ENCODE measurements at regions not wholly inside any gene's neighbourhood (a gene's known extent, or its start where the extent isn't known, plus 50 kb on each side); places are given as distances from the start of the nearest gene placed in this dataset.
"Not testable (repeated sequence)": the region's sequence is repeated elsewhere in the genome, so short reads cannot be mapped to it uniquely, and the experiment has no call there.

DNA sequence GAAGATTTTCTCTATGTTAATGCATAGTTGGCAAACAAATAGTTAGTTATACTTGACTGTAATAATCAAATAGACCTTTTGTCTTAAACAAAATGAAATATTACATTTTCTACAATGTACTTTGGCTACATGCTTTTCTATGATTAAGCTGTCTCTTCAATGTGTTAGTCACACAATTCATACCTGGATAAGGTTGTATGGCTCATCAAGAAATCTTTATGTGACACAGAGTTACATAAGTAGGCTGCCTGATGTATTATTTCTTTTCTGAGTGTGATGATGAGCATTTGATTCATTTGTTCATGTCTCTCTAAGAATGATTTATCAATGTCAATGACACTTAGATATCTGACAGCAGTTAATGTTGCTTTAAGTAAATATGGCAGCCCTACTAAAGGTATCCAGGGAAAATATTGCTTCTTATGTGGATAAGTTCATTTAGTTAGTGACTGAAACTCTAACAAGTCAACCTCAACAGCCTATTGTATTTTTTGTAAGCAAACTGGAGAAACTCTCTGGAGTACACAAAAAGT, 157.4 kb upstream of the SOX2 start:
- no peak for DNase-seq (ENCODE audit: low spot score)
- intact Hi-C loops (cut with DNase I): no loop called here

DNA sequence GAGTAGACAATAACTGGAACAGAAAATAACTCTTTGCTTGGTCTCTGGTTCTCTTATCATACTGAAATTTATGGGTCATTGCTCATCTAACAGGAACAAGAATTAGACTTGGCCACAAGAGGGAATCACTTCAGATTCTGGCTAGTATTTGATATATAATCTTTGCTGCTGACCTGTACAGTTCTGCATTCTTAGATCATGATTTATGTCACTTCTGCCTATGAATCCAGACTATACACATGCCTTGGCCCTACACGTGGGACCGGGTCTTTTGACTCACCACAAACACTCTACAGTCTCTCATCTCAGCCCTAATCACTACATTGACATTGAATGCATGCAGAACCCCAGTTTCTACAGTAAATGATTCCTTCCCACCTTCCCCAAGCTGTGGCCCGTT, 162.5 kb upstream of the SOX2 start:
- DNase-seq (ENCODE audit: low spot score): no peak
- intact Hi-C loops (cut with DNase I): no loop called here

DNA sequence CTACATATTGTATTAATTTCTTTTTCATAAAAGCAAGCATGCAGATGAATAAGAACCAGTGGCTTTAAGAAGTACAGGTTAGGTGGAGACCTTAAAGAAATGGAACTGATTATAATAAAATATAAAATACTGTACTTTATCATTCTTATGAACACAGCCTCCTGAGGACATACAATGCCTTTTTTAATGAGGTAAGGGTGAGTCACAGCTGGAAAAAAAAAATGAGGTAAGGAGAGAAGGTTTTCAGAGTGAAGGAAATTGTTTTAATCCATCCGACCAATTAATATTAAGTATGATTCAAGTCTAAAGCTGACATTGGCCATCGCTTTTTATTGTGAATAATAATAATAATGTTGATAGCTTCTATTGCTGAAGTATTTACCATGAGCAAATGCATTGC, 170.3 kb upstream of the SOX2 start:
- DNase-seq (ENCODE audit: low spot score): no peak
- intact Hi-C loops (cut with DNase I): no loop called here

DNA sequence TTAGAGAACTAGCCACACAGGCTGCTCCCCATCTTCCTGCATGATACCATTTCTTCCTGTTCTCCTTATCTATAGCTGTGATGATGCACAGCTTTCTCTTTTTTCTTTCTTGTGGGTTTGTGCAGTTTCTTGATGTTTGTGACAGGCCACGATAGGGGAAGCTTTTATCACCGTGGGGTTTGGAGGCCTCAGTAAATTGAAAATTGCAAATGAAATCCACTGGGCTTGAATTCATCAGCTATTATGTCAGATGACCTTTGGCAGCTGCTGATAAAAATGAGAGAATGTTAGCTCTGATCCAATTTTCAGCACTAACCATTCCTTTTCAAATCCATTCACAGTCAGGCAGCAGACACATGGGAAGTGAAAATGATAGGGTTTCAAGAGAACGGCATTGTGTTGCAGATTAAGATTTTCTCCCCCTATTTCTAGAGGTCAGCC, 176.9 kb upstream of the SOX2 start:
- intact Hi-C loops (cut with DNase I): no loop called here
- DNase-seq (ENCODE audit: low spot score): no peak

DNA sequence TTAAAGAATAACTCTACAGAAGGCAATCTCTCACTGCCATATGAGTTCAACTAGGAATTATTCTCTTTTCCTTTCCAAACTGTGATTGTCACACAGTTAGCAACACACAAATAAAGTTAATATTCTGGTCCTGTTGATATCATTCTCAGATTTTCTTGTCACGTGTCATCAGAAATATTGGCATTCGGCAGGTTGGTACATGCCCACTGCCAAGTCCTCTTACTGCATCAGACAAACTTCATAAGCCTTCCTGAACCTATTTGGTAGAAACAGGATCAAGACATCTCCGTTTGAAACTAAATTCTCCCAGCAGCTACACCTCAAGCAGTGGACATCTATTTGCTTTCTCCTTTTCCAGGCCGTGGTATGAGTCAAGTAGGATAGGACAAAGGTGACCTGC, 177.9 kb upstream of the SOX2 start:
- no peak for DNase-seq (ENCODE audit: low spot score)
- intact Hi-C loops (cut with DNase I): no loop called here

DNA sequence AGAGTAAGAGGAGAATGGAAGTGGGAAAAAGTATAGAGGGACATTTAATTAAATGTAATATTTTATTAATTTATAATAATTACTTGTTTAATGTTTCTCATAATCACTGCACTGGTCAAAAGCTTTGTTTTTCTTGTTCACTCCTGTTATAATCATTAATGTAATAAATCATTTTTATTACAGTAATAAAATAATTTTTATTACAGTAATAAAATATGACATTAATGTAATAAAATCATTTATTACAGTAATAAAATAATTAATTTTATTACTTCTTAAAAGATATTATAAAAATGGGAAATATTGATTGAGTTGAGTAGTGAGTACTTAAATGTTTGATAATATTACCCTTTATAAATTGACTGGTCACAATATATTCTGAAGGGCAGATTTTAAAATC, 181.1 kb upstream of the SOX2 start:
- intact Hi-C loops (cut with DNase I): no loop called here
- DNase-seq (ENCODE audit: low spot score): no peak

DNA sequence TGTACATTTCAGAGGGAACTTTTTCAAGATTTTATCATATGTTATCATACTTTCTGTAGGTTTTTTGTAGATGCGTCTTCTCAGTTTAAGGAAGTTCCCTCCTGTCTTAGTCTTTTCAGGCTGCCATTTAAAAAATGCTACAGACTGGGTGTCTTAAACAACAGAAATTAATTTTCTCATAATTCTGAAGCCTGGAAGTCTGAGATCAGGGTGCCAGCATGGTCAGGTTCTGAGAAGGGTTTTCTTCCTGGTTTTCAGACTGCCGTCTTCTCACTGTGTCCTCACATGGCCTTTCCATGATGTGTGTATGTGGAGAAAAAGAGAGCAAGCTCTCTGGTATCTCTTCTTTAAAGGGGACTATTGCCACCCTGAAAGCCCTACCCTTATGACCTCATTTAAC, 189.9 kb upstream of the SOX2 start:
- no peak for DNase-seq (ENCODE audit: low spot score)
- intact Hi-C loops (cut with DNase I): no loop called here

DNA sequence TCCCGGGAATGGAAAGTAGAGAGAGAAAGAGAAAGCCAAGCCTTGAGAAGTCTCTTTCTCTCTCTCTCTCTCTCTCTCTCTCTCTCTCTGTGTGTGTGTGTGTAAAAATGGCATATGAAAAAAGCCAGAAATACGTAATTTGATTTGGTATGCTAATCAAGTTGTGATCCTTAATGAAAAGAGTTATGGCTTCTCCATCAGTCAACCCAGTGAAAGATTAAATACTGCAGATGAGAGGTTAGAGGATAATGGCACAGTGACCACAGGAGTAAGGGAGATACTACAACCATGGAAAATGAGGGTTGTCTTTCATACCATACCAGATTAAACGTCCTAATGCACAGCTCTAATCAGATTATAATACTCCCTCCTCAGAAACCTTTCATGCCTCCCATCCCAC, 193.5 kb upstream of the SOX2 start:
- intact Hi-C loops (cut with DNase I): no loop called here
- DNase-seq (ENCODE audit: low spot score): no peak

DNA sequence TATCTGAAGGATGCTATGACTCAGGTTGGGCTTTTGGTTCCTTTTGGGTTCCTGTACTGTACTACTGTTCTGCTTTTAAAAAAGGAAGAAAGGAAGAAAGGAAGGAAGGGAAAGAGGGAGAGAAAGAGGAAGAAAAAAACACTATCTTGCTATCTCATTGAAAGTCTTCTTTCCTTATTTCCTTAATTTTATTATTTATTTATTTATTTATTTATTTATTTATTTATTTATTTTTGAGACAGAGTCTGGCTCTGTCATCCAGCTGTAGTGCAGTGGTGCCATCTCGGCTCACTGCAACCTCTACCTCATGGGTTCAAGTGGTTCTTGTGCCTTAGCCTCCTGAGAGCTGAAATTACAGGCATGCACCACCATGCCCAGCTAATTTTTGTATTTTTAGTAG, 198.9 kb upstream of the SOX2 start:
- intact Hi-C loops (cut with DNase I): no loop called here
- DNase-seq (ENCODE audit: low spot score): no peak

DNA sequence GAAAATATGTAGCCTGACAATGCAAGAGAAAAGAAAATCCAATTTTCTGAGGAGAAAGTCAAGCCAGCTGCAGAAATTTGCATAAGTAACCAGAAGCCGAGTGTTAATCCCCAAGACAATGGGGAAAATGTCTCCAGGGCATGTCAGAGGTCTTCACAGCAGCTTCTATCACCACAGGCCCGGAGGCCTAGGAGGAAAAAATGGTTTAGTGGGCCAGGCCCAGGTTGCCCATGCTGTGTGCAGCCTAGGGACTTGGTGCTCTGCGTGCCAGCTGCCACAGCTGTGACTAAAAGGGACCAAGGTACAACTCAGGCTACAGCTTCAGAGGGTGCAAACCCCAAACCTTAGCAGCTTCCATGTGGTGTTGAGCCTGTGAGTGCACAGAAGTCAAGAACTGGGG, 201.2 kb upstream of the SOX2 start:
- no peak for DNase-seq (ENCODE audit: low spot score)
- intact Hi-C loops (cut with DNase I): no loop called here

DNA sequence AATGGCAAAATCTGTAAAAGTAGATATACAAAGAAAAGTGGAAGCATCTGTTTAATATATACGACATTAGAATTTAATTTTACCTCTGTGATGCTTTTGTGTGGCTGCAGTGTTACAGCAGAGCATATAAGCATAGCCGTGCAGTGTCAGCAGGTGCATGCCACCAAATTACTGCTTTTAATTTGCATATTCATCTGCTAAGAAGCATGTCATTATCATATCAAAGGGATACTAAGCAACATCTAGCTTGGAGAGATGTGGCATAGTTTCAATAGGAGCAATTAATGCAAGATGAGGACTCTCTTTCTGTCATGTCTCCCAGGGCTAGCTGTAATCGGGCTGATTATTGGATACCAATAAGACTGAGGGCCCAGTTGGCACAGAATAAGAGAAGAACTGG, 214.4 kb upstream of the SOX2 start:
- intact Hi-C loops (cut with DNase I): no loop called here
- DNase-seq (ENCODE audit: low spot score): no peak

DNA sequence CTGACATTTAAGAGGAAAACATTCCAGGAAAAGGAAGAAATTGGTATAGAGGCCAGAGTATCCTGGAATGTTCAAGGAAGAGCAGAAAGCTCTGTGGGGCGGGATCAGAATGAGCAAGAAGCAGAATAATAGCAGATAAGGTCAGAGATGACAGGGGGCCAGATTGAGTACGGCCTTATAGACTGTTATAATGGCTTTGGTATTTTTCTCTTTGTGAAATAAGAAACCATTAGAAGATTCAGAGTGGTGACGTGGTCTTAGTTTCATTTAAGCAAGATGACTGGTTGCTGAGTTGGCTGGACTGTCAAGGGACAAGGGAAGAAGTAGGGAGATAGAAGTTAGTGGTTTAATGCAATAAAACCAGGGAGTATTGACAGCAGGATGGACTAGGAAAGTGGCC, 218.3 kb upstream of the SOX2 start:
- no peak for DNase-seq (ENCODE audit: low spot score)
- intact Hi-C loops (cut with DNase I): no loop called here

DNA sequence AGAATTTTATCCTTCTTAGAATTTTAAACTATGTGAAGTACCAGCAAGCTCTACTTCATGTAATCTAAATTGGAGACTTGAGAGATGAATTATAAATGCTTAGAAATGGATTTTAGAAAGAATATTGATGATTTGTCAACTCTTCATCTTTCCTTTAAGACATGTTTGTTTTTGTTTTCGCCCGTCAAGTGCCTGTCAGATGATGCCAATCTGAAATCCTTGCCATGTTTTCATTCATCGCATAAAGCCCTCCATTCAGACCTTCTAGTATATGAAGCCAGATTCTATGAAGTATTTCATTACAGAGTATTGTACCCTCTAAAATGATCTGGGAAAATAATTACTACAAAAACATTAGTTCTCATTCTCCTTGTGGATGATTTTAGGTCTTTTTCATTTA, 223.2 kb upstream of the SOX2 start:
- DNase-seq (ENCODE audit: low spot score): no peak
- intact Hi-C loops (cut with DNase I): no loop called here

DNA sequence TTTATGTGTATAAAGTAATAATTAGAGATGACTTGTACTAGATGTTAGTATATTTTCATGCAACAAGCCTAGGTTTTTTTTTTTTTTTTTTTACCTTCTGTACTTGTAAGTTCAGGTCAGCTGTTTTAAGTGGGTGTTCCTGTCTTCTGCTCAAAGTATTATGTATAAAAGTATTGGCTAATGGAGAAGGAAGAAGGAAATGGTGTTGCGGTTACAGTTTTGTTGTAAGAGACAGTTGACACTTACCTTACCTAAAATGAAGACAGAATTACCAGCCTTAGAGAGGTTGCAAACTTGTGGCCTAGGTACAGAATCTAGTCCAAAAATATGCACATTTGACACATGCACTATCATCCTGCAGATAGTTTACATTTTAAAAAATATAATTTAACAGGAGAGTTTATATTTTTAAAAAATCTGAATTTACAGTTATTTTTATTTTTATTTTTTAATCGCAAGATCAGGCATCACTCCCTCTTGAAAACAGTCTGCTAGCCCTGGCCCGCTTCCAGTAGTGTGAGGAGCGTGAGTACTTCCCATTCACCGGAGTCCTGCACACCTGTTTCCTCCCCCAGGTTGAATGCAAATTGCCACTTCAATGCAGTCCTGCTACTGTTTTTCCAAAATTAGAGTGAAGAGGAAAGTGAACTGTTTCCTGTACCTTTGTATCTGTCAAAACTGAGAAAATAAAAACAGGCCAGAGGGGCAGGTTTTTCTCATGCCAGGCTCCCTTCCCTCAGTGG, 224.3 kb upstream of the SOX2 start:
- intact Hi-C loops (cut with DNase I): no loop called here

DNA sequence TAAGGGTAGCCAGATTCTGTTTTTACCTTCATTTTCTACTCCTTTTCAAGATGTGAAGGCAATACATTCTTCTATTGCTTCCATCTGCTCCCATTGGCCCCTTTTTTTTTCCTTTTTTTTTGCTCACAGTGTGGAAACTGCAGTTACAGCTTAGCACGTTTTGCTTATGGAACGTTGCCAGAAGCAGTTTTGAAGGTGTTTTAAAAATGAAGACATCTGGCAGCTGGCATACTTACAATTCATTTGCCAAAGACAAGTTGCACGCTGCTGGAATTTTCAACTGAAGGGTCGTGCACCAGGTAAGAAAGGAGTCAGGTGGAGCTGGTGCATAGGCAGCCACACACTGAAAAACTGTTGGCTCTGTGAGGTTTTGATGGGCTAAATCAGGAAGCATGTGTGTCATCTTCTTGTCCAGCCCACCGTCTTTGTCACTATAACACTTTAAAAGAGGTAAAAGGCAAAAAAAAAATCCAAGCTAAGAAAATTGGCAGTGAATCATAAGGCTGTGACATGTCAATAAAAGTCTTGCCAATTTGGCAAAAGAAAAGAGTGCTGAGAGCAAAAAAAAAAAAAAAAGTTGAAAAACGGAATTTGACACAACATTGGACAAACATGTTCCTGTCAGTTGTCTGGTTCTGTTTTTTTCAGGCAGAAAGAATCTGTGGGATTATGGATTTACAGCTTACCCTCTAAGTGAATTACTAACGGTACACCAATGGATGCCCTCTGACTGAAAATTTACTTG, 225.4 kb upstream of the SOX2 start:
- no peak for DNase-seq (ENCODE audit: low spot score)
- intact Hi-C loops (cut with DNase I): no loop called here

More for the DNA sequence above, 224.3 kb upstream of the SOX2 start:
- no peak for DNase-seq (ENCODE audit: low spot score)

DNA sequence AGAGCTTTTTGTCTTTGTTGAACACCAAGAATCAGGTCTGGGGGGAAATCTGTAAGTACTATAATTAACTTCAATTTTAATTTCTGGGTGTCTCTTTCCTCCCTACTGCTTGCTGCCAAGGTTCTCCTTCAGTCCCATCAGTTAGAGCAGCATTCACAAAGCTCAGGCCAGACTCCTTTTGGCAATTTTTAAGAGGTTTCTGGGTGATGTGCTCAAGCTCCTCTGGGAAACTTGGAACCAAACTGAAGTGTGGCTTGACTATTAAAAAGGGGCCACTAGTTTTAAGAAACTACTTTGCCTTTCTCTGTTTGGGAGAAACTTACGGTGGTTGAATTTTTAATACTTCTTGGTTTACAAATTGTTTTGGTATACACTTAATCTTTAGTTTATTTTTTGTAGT, 227.7 kb upstream of the SOX2 start:
- intact Hi-C loops (cut with DNase I): no loop called here
- DNase-seq (ENCODE audit: low spot score): no peak

DNA sequence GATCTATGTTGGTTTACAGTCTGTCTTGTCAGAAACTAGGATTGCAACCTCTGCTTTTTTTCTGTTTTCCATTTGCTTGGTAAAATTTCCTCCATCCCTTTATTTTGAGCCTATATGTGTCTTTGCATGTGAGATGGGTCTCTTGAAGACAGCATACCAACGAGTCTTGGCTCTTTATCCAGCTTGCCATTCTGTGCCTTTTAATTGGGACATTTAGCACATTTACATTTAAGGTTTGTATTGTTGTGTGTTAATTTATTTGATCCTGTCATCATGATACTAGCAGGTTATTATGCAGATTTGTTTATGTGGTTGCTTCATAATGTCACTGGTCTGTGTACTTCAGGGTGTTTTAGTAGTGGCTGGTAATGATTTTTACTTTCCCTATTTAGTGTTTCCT, 236.6 kb upstream of the SOX2 start:
- intact Hi-C loops (cut with DNase I); DNase-seq (ENCODE audit: low spot score): not testable (repeated sequence)

DNA sequence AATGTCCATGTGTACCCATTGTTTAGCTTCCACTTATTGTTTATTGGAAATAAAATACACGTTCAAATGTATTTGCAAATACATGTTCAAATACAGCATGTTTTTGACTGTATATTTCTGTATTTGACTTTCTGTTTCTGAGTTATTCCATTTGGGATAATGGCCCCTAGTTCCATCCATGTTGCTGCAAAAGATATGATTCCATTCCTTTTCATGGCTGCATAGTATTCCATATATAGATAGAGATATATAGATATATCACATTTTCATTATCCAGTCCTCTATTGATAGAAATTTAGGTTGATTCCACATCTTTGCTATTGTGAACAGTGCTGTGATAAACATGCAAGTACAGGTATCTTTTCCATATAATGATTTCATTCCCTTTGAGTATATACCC, 241.4 kb upstream of the SOX2 start:
- DNase-seq (ENCODE audit: low spot score): no peak
- intact Hi-C loops (cut with DNase I): no loop called here

DNA sequence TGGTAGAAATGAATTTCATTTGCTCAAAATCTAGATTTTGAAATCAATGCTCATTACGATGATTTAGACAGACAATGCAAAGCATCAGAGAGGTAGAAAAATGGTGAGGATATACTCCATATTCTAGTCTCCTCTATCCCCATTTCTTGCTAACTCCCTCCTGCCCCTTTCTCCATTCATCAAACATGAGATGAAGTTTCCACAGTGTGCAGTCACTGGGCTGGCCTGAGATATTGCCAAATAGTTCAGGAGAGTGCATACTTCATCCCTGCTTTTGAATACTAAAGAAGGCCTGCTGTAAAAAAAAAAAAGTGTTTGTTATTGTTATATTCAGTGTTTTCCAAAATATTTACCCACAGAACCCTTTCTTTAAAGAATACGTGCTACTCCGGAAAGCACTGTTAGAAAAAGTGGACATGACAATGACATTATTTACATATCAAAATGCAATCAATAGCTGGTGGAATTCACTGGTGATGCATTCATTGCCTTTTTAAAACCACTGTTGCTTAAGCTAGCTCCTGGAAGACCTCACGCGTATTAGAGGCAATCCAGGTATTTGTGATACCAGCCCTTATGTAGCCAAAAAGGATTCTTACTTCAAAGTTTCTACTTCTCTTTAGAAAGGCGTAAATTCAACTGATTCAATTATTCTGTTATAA, 247.6 kb upstream of the SOX2 start:
- DNase-seq (ENCODE audit: low spot score): no peak
- intact Hi-C loops (cut with DNase I): no loop called here

DNA sequence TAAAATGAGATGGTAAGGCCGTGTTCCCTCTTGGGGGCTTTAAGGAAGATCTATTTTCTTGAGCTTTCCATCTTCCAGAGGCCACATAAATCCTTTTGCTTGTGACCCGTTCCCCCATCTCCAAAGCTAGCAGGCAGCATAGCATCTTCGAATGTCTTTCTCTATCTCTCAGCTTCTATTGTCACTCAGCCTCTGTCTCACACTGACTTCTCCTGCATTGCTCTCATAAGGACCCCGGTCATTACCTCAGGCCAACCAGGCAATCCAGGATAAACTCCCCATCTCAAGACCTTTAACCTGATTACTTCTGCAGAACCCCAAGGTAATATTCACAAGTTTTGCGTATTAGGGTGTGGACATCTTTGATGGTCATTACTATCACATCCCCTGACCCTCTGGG, 250.3 kb upstream of the SOX2 start:
- DNase-seq (ENCODE audit: low spot score): no peak
- intact Hi-C loops (cut with DNase I): no loop called here

DNA sequence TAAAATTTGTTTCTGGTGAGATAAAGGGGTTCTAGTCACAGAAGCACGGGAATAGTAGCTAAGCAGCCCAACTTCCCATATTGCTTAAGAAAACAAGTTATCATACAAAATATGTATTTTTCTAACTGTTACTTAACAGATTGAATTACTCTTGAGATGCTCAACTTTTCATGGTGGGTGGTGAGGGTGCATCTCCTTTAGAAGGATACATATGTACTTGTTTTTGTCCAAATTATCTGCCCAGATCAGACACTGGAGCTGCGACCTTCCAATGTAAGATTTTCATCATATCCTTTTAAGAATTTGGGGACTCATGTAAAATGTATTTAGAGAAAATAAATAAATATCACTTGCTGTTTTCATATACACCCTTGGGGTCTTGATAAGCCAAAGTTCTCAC, 252.2 kb upstream of the SOX2 start:
- no peak for DNase-seq (ENCODE audit: low spot score)
- intact Hi-C loops (cut with DNase I): no loop called here
